ENCODE measurements at regions not wholly inside any gene's neighbourhood (a gene's known extent, or its start where the extent isn't known, plus 50 kb on each side); places are given as distances from the start of the nearest gene placed in this dataset.

GRCh38 chr2:45137966-45138695, 128.9 kb upstream of the SIX2 start:
- DNase-seq, result no peak

- DNase-seq, result no peak
Observed at GRCh38 chr2:45134726-45135125, 125.5 kb upstream of the SIX2 start.

DNA sequence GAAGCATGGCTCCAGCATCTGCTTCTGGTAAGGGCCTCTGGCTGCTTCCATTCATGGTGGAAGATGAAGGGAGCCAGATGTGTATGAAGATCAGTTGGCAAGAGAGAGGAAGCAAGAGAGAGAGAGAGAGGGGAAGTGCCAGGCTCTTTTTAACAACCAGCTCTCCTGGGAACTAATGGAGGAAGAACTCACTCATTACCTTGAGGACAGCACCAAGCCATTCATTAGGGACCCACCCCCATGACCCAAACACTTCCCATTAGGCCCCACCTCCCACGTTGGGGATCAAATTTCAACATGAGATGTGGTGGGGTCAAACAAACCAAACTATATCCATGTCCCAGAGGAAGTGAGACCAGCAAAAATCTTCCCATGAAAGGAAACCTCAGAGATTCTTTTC, 124.8 kb upstream of the SIX2 start:
- DNase-seq, result peak; percentile 6

DNA sequence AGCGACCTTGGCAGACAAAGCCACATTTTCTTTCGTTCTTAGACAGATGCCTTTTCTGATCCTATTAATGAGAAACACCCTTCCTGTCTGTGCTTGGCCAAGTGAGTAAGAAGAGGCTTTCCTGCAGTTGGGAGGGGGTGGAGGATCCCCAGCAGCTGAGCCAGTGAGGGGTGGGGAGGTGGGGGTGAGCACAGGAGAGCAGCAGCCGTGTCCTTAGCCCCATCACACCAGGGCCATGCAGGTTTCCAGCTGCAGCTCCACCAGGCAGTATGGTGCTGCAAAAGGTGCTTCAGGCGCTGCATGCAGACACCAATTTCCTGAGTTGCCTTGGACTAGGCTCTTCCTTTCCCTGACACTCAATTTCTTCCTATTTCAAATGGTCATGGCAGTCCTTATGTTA, 123.3 kb upstream of the SIX2 start:
- DNase-seq, result no peak

- no peak for DNase-seq
Observed at GRCh38 chr2:45131587-45131986, 122.3 kb upstream of the SIX2 start.

GRCh38 chr2:45130736-45131135, 121.5 kb upstream of the SIX2 start:
- DNase-seq, result no peak

DNA sequence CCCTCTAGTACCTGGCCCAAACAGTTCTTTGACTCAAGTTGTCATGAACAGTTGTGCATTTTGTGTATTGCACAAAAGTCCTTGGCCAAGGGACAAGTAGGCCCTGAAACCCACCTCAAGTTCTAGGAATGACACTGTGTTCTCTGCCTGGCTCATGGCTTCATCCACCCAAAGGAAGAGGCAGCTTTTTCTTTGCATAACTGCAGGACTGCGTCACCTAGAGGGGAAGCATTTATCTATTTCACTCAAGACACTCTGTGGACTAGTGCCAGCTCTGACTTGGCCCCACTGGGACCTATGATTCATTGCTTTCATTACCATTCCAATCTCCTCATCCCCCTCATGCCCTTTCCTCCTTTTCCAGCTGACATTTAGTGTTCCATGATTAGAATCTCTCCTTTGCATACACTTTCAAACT, 119.3 kb upstream of the SIX2 start:
- DNase-seq, result no peak

- DNase-seq, result no peak
Observed at GRCh38 chr2:45127891-45128290, 118.6 kb upstream of the SIX2 start.

DNA sequence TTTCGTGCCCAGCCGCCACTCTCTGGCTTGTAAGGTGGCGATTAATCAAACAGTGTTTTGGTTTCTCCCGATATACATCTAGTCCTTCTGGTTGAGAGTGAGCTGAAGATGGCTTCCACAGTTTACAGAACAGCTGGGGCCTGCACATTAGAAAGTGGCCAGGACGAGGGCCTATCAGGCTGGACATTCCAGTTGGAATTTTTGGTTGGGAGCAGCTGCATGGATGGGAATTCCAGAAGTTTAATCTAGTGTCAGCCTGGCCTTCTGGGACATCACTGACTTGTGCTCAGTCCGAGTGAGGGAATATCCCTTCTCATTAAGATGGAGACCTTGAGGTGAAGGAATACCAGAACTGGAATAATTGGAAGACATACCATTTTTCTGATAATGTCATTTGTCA, 118.1 kb upstream of the SIX2 start:
- DNase-seq, result no peak

DNA sequence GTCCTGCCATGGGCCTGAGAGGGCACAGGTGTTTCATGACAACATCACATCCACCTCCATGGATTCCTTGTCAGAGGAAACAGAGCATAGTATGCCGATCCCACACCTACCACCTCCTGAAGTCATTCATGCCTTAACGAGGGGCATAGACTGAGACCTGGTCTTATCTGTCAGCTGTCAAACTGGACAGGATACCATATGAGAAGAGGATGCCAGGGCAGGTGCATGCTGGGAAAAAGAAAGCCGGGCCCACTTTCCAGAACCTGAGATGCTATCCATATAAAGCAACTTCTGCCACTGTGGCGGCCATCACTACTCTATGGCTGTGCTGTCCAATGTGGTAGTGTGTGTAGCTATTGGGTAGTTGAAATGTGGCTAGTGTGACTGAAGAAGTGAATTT, 116.0 kb upstream of the SIX2 start:
- DNase-seq, result no peak

DNA sequence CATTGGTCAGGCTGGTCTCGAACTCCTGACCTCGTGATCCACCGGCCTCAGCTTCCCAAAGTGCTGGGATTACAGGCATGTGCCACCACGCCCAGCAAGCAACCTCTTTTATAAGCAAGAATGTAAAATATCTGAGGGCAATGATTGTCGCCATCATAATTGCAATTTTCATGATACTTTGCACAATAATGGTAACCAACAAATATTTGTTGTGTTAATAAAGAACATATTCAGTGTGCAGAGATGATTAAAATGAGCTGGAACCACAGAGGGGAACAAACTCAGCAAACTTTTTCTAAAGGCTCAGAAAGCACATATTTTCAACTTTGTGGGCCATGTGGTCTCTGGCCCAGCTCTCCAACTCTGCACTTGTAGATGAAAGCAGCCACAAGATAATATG, 115.2 kb upstream of the SIX2 start:
- DNase-seq, result no peak

- DNase-seq, result no peak
Observed at GRCh38 chr2:45123521-45124191, 114.4 kb upstream of the SIX2 start.

DNA sequence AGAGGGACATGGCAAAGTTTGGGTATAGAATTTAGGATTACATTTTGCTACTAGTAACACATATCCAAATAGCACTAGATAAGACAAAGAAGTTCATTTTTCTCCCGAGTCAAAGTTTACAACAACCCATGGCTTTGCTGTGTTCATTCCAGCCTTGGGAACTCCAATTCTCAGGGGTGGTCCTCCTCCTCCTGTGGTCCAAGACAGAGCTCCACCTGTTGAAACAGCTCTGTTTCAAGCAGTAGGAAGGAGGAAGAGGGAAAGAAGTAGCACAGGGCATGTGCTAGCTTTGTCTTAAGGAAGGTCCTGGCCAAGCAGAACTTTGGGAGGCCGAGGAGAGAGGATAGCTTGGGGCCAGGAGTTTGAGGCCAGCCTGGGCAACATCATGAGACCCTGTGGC, 113.8 kb upstream of the SIX2 start:
- DNase-seq, result no peak

- no peak for DNase-seq
Observed at GRCh38 chr2:45121236-45121927, 112.1 kb upstream of the SIX2 start.

DNA sequence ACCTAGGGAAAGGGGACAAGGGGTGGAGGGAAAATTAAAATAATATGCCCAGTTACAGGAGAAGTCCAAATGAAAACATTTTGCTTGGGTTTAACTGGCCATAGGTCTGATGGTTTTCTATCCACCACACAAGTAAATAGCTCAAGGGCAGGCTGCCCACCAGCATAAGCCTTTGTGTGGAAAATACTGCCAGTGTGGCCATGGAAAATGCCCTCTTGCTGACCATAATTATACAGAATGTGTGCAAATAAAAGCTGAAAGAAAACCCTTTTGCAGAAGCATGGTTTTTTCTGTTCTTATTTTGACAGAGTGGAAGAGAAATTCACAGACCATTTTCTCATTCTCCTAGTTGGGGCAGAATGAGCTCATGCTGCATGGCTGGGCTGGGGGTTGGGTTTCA, 111.3 kb upstream of the SIX2 start:
- DNase-seq, result peak; percentile 74

DNA sequence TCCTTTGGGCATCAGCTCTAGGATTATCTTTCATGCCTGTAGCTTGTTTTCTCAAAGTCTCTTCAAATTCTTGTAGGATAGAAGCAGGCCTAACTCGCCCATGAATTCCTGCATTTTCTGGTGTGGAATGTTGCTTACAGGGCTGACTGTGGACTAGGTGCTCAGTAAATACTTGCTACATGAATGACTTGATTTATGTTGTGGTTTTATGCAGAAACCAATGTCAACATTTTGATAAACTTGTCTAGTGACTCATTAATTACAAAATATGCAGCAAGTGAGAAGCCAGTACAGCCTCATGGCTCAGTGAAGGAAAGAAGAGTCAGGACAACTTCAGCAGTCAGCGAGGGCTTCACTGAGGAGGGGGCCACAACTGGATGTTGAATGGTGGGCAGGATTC, 110.6 kb upstream of the SIX2 start:
- DNase-seq, result no peak

DNA sequence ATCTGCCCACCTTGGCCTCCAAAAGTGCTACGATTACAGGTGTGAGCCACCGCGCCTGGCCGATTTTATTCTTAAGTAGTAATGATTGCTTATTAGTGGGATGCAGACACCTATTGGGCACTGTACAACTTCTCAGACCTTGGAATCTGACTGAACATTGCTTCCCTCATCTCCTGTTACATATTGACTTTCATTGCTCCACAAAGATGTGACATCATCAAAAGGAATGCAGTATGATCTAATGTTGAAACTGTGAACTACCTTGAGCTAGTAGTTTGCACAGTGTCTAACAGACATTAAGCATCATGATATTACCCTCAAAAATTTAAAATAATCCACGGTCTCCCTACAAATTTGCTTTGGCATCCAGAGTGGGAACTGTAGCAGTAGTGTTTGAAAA, 109.8 kb upstream of the SIX2 start:
- no peak for DNase-seq

GRCh38 chr2:45117383-45117782, 108.1 kb upstream of the SIX2 start:
- DNase-seq, result peak; percentile 49

GRCh38 chr2:45115181-45115580, 105.9 kb upstream of the SIX2 start:
- DNase-seq, result no peak

- no peak for DNase-seq
Observed at GRCh38 chr2:45114221-45114955, 105.1 kb upstream of the SIX2 start.

DNA sequence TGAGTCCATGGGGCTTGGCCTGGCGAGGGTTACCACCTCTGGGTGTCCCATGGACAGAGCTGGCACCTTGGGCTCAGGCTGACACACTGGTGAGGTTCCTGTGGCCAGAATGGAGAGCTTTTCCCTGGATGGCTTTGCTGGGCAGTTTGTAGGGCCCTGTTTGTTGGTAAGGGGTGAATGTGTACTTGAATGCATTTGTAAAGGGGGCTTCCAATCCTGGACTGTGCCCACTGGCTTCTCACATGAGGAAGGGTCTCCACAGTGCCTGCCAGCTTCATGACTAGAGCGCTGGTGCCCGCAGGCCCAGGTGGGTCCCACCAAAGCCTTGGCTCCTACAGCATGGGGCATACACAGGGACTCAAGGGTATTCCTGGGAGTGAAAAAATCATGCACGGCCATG, 103.5 kb upstream of the SIX2 start:
- no peak for DNase-seq

GRCh38 chr2:45105050-45105582, 95.9 kb upstream of the SIX2 start:
- DNase-seq, result no peak

- no peak for DNase-seq
Observed at GRCh38 chr2:45104429-45104828, 95.2 kb upstream of the SIX2 start.
